HG02610 (cell line): ENCODE measurements at regions not wholly inside any gene's neighbourhood (a gene's known extent, or its start where the extent isn't known, plus 50 kb on each side); places are given as distances from the start of the nearest gene placed in this dataset.
"Not testable (repeated sequence)": the region's sequence is repeated elsewhere in the genome, so short reads cannot be mapped to it uniquely, and the experiment has no call there.

Experiments used
- ATAC-seq: cut with Tn5 transposase; IDR thresholded peaks from one replicate; pipeline ENCODE4 v1.9.1; 2021; ENCODE audit warnings: mild to moderate bottlenecking, moderate library complexity; ENCODE audit not compliant: unreplicated experiment

DNA sequence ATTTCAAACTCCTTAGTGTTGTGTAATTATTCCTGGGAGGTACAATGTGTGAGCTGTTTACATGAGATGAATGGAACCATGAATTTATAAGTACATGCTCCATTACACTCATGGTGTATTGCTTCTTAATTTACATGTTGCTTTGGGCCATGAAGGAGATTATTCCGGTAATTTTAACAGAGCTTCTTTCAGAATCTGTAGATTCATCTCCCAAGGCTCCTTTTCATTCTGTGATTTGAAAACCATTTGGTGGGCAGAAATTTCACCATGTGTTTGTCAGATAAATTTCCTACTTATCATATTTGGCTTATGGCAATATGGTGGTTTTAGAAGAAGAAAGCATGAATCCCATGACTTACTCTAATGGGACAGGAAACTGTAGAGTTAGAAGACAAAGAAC is 421.6 kb upstream of the EYS start:
- ATAC-seq, result no peak

DNA sequence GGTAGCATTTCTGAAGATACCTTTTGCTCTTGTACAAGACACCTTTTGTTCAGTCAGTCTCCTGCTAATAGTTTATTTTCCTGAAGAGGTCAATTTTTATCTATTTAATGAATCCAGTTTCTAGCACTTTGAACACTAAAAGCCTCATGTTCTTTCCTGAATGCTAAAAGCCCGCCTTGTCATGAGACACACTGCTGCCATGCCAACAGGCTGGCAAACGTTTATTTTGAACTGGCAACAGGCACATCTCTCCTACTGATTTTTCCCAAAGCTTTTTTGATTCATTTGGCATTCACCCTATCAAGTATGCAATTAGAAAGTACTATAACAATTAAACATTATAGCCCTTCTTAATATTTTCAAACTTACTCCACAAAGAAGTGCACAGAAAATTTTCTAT is 421.2 kb upstream of the EYS start:
- no peak for ATAC-seq

DNA sequence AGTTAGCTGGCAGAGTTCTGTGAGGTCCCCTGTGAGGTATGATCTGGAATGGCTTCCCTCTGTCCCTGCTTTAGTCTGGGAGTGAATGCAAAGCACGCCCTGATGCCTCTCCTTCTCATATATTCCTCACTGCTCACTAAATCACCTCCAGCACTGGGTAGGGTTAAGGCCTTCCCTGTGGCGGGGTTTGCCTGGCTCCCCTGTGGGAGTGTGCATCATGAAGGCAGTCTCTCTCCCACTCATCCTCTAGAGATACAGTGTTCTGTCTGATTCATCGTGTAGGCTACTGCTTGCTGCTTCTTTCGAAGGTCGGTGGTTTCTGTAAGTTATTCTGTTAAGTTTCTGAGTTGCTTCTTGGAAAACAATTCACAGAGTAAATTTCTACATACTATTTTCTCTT is 420.0 kb upstream of the EYS start:
- ATAC-seq, result no peak

DNA sequence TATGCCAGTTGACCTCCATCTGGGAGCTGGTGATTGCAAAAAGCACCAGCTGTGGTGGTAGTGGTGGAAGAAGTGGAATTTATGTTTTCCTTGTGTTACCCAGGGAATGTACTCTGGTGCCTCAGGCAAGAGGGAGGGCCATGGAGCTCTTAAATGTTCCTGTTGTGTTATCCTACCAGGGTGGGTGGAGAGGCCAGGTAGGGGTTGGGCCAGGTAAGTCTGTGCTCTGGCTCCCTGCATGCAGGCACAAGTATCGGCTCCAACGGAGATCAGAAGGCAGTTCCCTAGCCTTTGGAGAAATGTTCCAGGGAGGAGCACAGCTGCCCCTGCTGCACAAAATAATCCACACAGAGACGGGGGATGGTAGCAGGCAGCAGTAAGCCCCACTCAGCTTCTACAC is 419.3 kb upstream of the EYS start:
- no peak for ATAC-seq

DNA sequence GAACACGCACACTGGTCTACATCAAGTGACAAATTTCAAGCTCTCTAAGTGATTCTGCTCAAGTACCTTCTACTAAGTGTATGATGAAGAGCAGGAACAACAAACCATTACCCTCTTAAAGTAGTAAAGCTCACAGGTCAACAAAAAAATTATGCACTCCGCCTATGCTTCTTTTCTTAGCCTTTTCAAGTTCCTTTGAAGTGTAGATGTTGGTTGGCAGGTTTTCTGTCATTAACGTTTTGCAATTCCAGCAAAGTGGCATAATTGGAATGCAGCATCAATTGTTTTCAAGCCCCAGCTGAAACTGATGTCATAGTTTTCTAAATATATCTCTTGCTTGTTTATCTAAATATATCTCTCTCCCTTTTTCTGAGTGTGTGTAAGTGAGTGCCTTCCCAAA is 396.9 kb upstream of the EYS start:
- no peak for ATAC-seq

DNA sequence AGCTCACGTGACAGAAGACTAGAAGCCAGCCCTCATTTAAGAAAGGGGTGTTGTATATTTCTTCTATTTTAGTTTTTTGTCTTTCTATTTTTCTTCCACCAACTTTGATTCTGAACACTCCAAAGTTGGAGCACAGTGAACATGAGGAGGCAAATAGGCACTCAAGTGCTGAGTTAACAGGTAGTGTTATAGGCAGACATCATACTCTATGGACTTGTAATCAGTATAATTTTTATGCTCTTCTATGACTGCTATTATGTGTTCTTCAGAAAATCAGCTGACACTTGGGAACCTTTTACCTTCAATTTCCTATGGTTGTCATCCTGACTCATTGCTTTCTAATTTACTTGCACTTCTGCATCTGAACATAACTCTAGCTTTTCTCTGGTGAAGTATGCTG is 396.3 kb upstream of the EYS start:
- no peak for ATAC-seq

DNA sequence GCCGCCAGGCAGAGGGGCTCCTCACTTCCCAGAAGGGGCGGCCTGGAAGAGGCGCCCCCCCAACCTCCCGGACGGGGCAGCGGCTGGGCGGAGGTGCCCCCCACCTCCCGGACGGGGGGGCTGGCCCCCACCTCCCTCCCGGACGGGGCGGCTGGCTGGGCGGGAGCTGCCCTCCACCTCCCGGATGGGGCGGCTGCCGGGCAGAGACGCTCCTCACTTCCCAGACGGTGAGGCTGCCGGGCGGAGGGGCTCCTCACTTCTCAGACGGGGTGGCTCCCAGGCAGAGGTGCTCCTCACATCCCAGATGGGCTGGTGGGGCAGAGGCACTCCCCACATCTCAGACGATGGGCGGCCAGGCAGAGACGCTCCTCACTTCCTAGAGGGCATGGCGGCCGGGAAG is 389.7 kb upstream of the EYS start:
- no peak for ATAC-seq

DNA sequence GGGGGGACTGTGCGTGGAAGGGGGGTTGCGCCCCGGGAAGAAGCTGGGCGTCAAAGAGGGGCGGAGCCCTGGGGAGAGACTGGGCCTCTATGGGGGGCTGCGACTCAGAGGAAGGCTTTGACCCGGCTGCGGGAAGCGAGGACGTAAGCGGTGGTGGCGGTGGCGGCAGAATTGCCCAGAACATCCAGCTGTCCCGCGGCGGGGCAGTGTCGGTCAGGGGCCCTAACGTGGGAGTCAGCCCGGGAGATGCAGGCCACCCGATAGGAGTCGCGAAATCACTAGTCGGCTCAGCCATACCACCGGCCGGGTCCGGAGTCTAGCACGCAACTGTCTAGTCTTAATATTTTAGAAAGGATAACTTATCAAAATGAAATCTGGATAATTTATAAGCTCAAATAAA is 387.6 kb upstream of the EYS start:
- ATAC-seq, result no peak

DNA sequence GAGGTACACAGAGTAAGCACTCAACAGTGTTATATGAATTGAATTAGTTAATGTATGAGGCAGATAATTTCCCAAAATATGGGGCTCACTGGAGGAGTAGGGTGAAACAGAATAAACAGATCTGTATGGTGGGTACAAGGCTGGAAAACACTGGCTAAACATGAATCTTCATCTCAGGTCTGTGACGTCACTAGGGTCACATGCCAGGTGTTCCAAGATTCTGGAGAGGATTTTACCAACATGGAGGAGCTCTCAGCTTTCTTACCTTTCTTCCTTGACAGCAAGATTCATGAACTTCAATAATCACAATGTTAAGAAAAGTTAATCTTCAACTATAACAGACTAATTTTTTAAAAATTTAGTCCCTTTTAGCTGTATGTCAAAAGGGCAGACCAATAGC is 385.3 kb upstream of the EYS start:
- not testable (repeated sequence) for ATAC-seq

DNA sequence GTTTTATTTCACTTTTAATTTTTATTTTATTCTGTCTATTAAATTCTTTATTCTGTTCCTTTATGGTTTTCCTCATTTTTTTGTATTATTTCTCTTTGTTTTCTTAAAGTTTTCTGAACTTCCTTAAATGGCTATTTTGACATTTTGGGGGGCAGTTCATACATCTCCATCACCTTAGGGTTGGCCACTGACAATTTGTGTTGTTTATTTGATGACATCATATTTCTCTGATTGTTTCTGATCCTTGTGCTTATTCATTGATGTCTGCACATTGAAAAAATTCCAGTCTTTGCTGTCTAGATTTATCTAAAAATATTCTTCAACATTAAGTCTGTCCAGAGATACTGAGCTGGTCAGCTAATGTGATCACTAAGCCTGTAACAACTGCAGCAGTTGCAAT is 379.5 kb upstream of the EYS start:
- no peak for ATAC-seq

DNA sequence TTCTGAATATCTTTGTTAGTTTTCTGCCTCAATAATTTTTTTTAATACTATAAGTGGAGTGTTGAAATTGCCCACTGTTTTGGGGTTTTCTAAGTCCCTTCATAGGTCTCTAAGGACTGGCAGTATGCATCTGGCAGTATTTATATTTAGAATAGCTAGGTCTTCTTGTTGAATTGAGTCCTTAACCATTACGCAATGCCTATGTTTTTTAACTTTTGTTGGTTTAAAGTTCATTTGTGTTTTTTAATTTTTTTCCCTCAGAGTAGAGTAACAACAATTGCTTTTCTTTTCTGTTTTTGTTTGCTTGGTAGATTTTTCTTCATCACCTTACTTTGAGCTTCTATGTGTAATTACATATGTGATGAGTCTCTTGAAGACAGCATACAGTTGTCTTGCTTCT is 375.9 kb upstream of the EYS start:
- ATAC-seq, result no peak

DNA sequence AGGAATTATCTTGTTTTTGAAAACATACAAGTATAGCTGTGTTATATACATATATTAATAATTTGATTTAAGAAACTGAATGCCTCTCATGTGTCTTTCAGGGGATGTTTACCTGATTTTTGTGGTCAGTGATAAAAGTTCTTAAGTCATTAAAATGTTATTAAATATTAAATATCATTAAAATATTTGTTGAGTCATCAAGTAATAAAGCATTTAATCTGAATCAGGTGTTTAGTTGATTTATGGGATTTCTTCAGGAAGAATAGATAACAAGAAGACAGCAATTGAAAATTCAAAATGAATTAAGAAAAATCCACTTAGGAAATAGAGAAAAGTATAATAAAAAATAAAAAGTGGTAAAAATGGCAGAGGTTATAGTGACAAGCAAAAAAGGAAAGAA is 361.9 kb upstream of the EYS start:
- ATAC-seq, result no peak

DNA sequence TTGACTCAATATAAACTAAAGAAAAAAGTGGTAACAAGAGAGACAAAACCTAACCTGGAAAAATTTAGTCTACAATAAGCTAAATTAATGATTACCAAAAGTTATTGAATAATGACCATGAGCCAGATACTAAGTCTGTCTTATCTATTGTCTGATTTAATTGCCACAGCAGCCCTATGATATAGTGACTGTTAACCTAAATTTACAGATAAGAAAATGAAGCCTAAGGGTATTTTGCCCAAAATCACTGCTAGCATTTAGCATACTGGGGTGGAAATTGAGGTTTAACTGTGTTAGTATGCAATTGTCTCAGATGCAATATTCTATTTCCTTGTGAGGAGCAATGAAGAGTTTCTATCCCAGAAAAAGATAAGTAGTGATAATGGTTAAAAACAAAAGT is 361.0 kb upstream of the EYS start:
- ATAC-seq, result no peak

DNA sequence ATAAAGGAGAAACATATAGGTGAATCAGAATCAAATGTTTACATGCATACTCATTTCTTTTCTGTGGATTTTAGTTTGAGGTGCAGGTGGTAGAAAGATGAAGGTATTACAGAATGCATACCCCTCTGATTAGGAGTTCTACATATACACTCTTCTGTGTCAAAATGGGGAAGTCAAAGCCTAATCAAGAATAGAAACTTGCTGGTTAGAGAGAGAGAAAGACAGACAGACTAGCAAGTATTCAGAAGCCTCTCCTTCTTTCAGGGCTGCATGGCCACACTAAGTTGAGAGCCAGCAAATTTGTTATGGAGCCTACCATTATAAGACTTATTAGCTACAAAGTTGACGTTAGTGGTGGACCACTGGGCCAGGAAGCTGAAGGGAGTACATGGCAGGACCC is 358.3 kb upstream of the EYS start:
- ATAC-seq, result no peak

DNA sequence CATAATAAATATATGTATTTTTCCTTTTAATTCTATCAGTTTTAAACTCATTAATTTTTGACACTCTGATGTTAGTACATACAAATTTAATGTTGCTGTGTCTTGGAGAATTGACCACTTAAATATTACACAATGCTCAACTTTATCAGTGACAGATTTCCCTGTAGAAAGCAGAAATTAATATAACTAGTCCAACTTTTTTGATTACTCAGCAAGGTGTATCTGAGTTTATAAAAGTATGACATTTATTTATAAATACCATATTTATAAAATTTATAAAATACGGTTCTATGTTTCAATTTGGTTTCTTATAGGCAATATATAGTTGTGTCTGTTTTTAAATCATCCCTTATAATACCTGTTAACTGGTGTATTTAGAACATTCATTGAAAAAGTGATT is 350.0 kb upstream of the EYS start:
- ATAC-seq, result no peak

DNA sequence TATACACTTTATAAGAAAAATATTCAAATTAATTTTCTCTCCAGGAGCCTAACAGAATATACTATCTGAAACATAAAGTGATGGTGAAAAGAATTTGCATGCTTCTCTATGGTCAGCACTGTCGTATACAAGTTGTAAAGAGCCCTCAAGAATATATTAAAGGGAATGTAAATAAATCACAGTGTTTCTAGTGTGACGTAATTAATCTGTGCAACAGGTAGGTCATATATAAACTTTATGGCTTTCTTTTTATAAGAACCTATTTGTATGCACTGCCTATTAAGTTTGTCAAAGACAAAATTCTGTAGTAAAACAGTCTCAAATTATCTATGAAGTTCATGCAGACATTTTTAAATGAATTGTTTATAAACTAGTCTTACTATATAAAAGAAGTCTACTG is 347.9 kb upstream of the EYS start:
- no peak for ATAC-seq

DNA sequence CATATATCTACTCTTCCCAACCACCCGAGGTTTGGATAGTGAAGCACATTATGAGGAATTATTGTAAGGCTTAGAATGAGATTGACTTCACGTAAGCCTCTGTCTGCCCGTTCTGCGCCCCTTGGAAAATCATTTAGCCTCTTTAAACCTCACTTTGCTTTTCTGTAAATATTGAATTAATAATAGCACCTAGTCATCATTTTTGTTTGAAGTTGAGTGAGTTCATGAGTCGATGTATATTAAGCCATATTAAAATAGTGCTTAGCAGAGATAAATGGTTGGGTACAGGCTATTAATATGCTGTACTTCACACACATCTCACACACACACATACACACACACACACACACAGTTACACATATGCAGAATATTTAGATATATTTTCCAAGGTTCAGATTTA is 344.8 kb upstream of the EYS start:
- ATAC-seq, result no peak

DNA sequence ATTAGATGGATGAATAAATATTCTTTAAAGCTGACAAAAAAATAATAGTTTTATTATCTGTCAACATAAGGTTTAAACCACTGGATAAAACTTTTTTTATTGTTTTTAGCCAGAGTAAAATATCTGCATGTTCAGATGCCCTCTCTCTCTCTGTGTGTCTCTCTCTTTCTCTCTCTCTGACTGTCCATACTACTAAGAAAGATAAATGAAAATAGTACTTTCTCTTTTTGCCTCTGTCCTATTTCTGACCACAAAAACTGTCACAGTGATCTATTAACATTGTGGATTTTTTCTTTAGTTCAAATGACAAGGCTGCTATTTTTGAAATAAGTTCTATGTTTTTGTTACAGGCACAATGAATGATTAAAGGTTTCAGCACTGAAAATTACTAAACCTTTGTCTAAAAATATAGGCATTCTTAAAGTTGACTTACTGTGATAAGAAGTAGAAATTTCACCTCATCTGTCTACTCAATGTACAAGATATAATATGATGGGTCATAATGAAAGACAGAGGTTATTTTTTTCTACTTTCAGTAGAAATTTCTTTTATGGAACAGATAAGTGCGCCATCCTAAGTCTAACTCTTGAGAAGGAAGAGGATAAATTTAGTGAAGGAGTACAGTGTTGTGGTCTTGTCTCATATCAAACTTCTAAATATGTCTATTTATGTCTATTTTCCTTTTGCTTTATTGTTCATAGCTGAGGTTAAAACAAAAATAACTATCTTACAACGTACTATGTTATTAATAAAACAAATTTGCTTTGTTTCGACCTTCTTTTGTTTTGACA is 341.9 kb upstream of the EYS start:
- no peak for ATAC-seq

DNA sequence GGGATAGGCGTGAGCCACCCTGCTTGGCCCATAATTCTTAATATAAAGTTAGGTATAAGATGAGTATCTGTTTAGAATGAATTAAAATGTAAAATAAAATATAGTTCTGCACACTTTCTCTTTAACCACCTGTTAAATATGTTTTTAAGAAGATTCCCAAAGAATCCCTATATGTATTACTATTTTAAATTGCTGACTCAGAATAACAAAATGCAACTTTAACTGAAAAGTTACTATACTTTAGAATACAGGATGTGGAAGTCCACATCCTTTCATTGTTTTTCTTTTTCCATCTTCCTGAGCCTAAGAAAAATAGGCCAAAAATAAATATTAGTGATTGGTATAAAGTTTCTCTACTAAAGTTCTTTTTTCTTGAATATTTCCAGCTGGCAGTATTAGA is 325.6 kb upstream of the EYS start:
- no peak for ATAC-seq

DNA sequence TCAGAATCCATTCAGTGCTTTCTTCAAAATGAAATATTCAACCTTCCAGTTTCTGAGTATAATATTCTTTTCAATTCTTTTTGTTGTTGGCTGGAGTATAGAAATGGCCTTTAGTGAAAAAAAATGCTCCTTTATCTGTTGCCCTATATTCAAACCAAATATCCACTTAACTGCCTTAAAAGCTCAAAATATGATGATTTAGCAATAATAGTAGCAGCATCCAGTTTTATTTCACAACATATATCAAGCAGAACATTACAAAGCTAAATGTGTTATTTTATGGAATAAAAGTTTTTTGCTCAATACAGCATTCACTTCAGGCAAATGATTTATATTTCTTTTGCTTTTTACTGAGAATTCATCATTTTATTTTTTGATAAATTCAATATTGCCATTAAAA is 322.4 kb upstream of the EYS start:
- ATAC-seq, result no peak

DNA sequence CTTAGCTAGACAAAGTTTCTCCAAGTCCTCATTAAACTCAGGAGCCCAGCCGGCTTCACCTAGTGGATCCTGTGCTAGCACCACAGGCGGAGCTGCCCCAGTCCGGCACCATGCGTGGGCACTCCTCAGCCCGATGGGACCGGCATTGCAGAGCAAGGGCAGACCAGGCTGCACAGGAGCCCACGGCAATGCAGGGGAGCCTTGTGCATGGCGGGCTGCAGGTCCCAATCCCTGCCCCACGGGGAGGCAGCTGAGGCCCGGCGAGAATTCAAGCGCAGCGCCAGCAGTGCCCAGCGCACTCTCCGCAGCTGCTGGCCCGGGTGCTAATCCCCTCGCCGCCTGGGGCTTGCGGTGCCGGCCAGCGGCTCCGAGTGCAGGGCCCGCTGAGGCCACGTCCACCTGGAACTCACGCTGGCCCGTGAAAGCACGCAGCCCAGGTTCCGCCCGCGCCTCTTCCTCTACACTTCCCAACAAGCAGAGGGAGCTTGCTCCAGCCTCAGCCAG is 292.3 kb upstream of the EYS start:
- ATAC-seq, result no peak

DNA sequence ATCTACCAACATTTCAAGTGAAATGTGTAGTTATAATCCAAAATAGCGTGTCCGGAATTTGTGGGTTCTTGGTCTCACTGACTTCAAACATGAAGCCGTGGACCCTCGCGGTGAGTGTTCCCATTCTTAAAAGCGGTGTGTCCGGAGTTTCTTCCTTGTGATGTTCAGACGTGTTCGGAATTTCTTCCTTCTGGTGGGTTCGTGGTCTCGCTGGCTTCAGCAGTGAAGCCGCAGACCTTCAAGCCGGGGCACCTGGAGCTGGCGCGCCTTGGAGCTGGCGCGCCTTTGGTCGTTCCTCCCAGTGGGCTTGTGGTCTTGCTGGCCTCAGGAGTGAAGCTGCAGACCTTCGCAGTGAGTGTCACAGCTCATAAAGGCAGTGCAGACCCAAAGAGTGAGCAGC is 291.5 kb upstream of the EYS start:
- no peak for ATAC-seq

DNA sequence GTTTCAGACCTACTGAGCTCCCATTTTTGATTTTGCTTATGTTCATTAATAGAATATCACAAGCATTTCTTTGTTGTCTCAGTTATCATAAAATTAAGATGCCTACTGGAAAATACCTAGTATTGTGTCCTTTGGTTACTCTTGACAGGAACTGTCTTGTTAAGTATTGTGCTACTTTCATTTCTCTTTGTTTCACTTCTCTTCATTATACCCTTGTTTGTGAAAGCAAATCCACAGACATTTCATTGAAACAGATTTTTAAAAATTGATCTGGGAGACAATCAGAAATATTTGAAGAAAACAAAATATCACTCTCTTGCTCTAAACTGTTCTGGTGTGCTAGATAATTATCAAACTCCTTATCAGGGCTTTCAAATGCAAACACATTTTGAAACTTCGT is 290.5 kb upstream of the EYS start:
- ATAC-seq, result no peak
